Astrocyte (in vitro differentiated cells and primary cell): ENCODE measurements at regions not wholly inside any gene's neighbourhood (a gene's known extent, or its start where the extent isn't known, plus 50 kb on each side); places are given as distances from the start of the nearest gene placed in this dataset.

Experiments
- DNase-seq: peaks from one replicate; pipeline ENCODE4 v3.0.0-alpha.2; 2010; ENCODE audit warnings: low read depth
- FAIRE-seq: peaks from 2 replicates; lab custom pipeline; 2011; peaks lifted over from hg19 to GRCh38; lab: Jason Lieb, UNC
- H2AFZ ChIP-seq: 2 replicates; pipeline ENCODE4 v1.6.0; 2012; ENCODE audit warnings: low read depth, low read length, inconsistent platforms
- H3K27ac ChIP-seq: 2 replicates; pipeline ENCODE4 v1.5.1; 2011; ENCODE audit warnings: low read depth, low read length, inconsistent platforms
- H3K27me3 ChIP-seq: 2 replicates; pipeline ENCODE4 v1.6.0; 2011; ENCODE audit warnings: low read length, inconsistent platforms; ENCODE audit not compliant: insufficient read depth
- H3K36me3 ChIP-seq: 2 replicates; pipeline ENCODE4 v1.5.1; 2011; ENCODE audit warnings: low read length, inconsistent platforms; ENCODE audit not compliant: insufficient read depth
- H3K4me1 ChIP-seq: 2 replicates; pipeline ENCODE4 v1.5.1; 2011; ENCODE audit warnings: low read length, inconsistent platforms; ENCODE audit not compliant: insufficient read depth
- H3K4me2 ChIP-seq: 2 replicates; pipeline ENCODE4 v1.6.0; 2012; ENCODE audit warnings: low read length, inconsistent platforms
- H3K4me3 ChIP-seq: 2 replicates; pipeline ENCODE4 v1.5.1; 2011; ENCODE audit warnings: low read depth, mild to moderate bottlenecking, low read length, inconsistent platforms; ENCODE audit not compliant: insufficient read depth
- H3K79me2 ChIP-seq: 2 replicates; pipeline ENCODE4 v1.6.0; 2012; ENCODE audit warnings: mild to moderate bottlenecking, low read length, inconsistent platforms; ENCODE audit not compliant: insufficient read depth
- H3K9ac ChIP-seq: 2 replicates; pipeline ENCODE4 v1.6.0; 2012; ENCODE audit warnings: mild to moderate bottlenecking, low read length, inconsistent platforms
- H3K9me3 ChIP-seq: 2 replicates; pipeline ENCODE4 v1.5.1; 2012; ENCODE audit warnings: low read depth, mild to moderate bottlenecking, low read length, inconsistent platforms; ENCODE audit not compliant: insufficient read depth
- H4K20me1 ChIP-seq: 2 replicates; pipeline ENCODE4 v1.6.0; 2012; ENCODE audit warnings: low read length, inconsistent platforms; ENCODE audit not compliant: insufficient read depth
- H3K27ac Mint-ChIP-seq: one replicate; pipeline ENCODE4 v1.8.0; 2021; ENCODE audit warnings: mild to moderate bottlenecking, mixed read lengths; ENCODE audit not compliant: unreplicated experiment
- H3K27me3 Mint-ChIP-seq: one replicate; pipeline ENCODE4 v1.8.0; 2021; ENCODE audit warnings: low read depth, mixed read lengths; ENCODE audit not compliant: unreplicated experiment
- H3K36me3 Mint-ChIP-seq: one replicate; pipeline ENCODE4 v1.8.0; 2021; ENCODE audit warnings: low read depth, mixed read lengths; ENCODE audit not compliant: unreplicated experiment
- H3K4me1 Mint-ChIP-seq: one replicate; pipeline ENCODE4 v1.8.0; 2021; ENCODE audit warnings: low read depth, mixed read lengths; ENCODE audit not compliant: unreplicated experiment
- H3K4me3 Mint-ChIP-seq: one replicate; pipeline ENCODE4 v1.8.0; 2021; ENCODE audit warnings: mild to moderate bottlenecking, moderate library complexity, mixed read lengths; ENCODE audit not compliant: unreplicated experiment
- H3K9me3 Mint-ChIP-seq: one replicate; pipeline ENCODE4 v1.8.0; 2021; ENCODE audit warnings: mild to moderate bottlenecking, mixed read lengths; ENCODE audit not compliant: unreplicated experiment
- EZH2 ChIP-seq: IDR thresholded peaks from 2 replicates; pipeline ENCODE4 v1.6.1; 2012; ENCODE audit warnings: mild to moderate bottlenecking, low read length, inconsistent platforms; ENCODE audit not compliant: insufficient read depth
- TF ChIP-seq, protein P1 (sequence below): IDR thresholded peaks from 2 replicates; pipeline ENCODE4 v1.5.1; 2011; ENCODE audit warnings: low read depth, mild to moderate bottlenecking, inconsistent platforms, low read length, moderate library complexity; ENCODE audit not compliant: insufficient read depth

DNA sequence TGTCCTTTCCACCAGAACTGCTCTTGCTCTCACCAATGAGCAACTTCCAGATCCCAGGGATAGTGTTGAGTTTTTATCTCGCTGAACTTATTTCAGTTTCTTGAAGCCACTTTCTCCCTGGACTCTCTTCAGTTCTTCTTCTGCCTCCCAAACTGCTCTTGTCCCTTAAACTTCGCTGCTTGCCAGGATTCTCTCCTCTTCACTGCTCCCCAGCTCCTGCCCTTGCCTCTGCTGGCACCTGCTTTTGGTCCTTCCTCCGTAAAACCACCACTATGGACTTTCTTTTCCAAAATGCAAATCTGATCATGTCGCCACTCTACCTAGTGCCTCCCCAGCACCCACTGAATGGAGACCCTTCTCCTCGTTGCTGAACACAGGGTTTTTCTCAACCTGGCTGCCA, 92.8 kb upstream of the PALS2 start:
- Mint-ChIP-seq H3K4me1 (peaks cover 19% of the 10 kb centered on the region), H3K36me3 (no peaks in the 10 kb centered on the region), H3K27ac (no peak overlapping the region), H3K27me3 (no peaks in the 10 kb centered on the region), H3K9me3 (no peaks in the 10 kb centered on the region), H3K4me3 (no peak overlapping the region)
- Histone ChIP-seq H2AFZ (no peak overlapping the region), H3K4me3 (no peak overlapping the region), H3K9me3 (no peaks in the 10 kb centered on the region), H3K27me3 (no peaks in the 10 kb centered on the region), H3K79me2 (no peaks in the 10 kb centered on the region), H3K4me1 (peaks cover 16% of the 10 kb centered on the region), H3K36me3 (no peaks in the 10 kb centered on the region), H4K20me1 (no peaks in the 10 kb centered on the region), H3K9ac (no peak overlapping the region), H3K27ac (no peak overlapping the region), H3K4me2 (no peak overlapping the region)
- DNase-seq (no peak), FAIRE-seq (no peak)
- TF ChIP-seq EZH2 = no peak
- TF ChIP-seq, protein P1, sequence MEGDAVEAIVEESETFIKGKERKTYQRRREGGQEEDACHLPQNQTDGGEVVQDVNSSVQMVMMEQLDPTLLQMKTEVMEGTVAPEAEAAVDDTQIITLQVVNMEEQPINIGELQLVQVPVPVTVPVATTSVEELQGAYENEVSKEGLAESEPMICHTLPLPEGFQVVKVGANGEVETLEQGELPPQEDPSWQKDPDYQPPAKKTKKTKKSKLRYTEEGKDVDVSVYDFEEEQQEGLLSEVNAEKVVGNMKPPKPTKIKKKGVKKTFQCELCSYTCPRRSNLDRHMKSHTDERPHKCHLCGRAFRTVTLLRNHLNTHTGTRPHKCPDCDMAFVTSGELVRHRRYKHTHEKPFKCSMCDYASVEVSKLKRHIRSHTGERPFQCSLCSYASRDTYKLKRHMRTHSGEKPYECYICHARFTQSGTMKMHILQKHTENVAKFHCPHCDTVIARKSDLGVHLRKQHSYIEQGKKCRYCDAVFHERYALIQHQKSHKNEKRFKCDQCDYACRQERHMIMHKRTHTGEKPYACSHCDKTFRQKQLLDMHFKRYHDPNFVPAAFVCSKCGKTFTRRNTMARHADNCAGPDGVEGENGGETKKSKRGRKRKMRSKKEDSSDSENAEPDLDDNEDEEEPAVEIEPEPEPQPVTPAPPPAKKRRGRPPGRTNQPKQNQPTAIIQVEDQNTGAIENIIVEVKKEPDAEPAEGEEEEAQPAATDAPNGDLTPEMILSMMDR = no peak

DNA sequence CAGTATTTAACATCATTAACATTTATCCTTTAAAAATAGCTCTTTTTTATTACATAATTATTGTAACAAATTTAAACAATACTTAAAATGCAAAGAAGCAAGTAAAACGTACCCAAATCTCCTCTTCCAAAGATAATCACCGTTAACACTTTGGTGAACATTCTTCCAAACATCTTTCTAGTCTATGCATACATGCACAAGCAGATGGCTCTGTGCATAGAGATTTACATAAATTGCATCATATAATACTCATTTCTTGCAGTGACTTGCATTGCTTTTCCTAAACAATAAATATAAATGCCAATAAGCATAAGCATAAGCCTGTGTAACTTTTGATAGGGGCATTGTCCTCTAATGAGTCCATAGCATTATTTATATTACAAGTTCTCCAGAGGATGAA, 89.4 kb upstream of the PALS2 start:
- H3K27ac ChIP-seq = no peak overlapping the region
- H4K20me1 ChIP-seq = no peaks in the 10 kb centered on the region
- H2AFZ ChIP-seq = no peak overlapping the region
- H3K4me2 ChIP-seq = no peak overlapping the region
- H3K9ac ChIP-seq = no peak overlapping the region
- Mint-ChIP-seq H3K9me3 (no peaks in the 10 kb centered on the region), H3K4me1 (peaks cover 6% of the 10 kb centered on the region), H3K27ac (no peak overlapping the region), H3K36me3 (no peaks in the 10 kb centered on the region), H3K4me3 (no peak overlapping the region), H3K27me3 (no peaks in the 10 kb centered on the region)
- DNase-seq (no peak), FAIRE-seq (no peak)
- no peaks in the 10 kb centered on the region for H3K36me3 ChIP-seq
- H3K9me3 ChIP-seq = no peaks in the 10 kb centered on the region
- H3K27me3 ChIP-seq = no peaks in the 10 kb centered on the region
- no peaks in the 10 kb centered on the region for H3K4me1 ChIP-seq
- TF ChIP-seq EZH2 = no peak
- TF ChIP-seq, protein P1 = no peak
- H3K4me3 ChIP-seq = no peak overlapping the region
- H3K79me2 ChIP-seq = no peaks in the 10 kb centered on the region

DNA sequence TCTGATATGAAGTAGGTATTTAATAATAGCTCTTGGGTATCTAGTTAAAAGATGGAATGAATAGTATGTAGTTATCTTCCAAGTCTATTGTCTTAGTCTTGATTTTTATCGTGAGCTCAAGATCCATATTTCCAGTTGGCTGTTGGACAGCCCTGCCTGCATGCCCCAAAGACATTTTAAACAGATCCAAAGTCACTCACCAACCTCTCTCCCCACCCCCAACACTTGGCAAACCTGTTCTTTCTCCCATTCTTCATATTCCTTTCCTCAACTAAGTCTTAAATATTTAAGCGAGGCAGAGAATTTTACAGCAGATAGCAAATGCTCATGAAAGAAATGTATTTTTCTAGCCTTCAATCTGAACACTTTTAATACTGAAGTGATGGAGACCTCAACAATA, 80.7 kb upstream of the PALS2 start:
- no peak overlapping the region for H2AFZ ChIP-seq

More for the DNA sequence above, 80.7 kb upstream of the PALS2 start:
- Mint-ChIP-seq H3K4me1 (peaks cover 6% of the 10 kb centered on the region), H3K27me3 (no peaks in the 10 kb centered on the region), H3K36me3 (no peaks in the 10 kb centered on the region), H3K4me3 (no peak overlapping the region), H3K27ac (no peak overlapping the region), H3K9me3 (no peaks in the 10 kb centered on the region)
- Histone ChIP-seq H3K9ac (no peak overlapping the region), H3K27ac (no peak overlapping the region), H4K20me1 (no peaks in the 10 kb centered on the region), H3K4me2 (no peak overlapping the region), H3K79me2 (no peaks in the 10 kb centered on the region), H3K36me3 (no peaks in the 10 kb centered on the region), H3K9me3 (no peaks in the 10 kb centered on the region), H3K4me1 (no peaks in the 10 kb centered on the region), H3K4me3 (no peak overlapping the region), H3K27me3 (no peaks in the 10 kb centered on the region)
- DNase-seq = no peak
- TF ChIP-seq, protein P1 = no peak
- no peak for TF ChIP-seq EZH2
- FAIRE-seq = no peak
